OCI-LY7 (cell line): ENCODE measurements at regions not wholly inside any gene's neighbourhood (a gene's known extent, or its start where the extent isn't known, plus 50 kb on each side); places are given as distances from the start of the nearest gene placed in this dataset.

ENCODE experiments used
- CTCF ChIP-seq: fragments of 200-600 bp; sonication (generic); conservative IDR thresholded peaks from 2 replicates; pipeline ENCODE4 v1.5.1; 2014; ENCODE audit warnings: mild to moderate bottlenecking, antibody characterized with exemption, low read length, moderate library complexity, mixed read lengths
- EZH2phosphoT487 ChIP-seq: fragments of 200-600 bp; sonication (generic); IDR thresholded peaks from 2 replicates; pipeline ENCODE4 v1.6.1; 2018; ENCODE audit warnings: low read depth, borderline replicate concordance, mild to moderate bottlenecking, mixed run types, antibody characterized with exemption, low read length, moderate library complexity, mixed read lengths

- TF ChIP-seq CTCF (no peak), EZH2phosphoT487 (no peak)
Observed at GRCh38 chr4:132513491-132513890, 635.6 kb upstream of the PCDH10 start.
